Amniotic epithelial cell (primary cell): ENCODE measurements at regions not wholly inside any gene's neighbourhood (a gene's known extent, or its start where the extent isn't known, plus 50 kb on each side); places are given as distances from the start of the nearest gene placed in this dataset.
"Not testable (repeated sequence)": the region's sequence is repeated elsewhere in the genome, so short reads cannot be mapped to it uniquely, and the experiment has no call there.

Experiments
- DNase-seq: peaks from one replicate; pipeline ENCODE4 v3.0.0-alpha.2; 2010; ENCODE audit warnings: low read depth

GRCh38 chr13:50156561-50157127 lies 141.4 kb downstream of the KCNRG start:
- DNase-seq = no peak

DNA sequence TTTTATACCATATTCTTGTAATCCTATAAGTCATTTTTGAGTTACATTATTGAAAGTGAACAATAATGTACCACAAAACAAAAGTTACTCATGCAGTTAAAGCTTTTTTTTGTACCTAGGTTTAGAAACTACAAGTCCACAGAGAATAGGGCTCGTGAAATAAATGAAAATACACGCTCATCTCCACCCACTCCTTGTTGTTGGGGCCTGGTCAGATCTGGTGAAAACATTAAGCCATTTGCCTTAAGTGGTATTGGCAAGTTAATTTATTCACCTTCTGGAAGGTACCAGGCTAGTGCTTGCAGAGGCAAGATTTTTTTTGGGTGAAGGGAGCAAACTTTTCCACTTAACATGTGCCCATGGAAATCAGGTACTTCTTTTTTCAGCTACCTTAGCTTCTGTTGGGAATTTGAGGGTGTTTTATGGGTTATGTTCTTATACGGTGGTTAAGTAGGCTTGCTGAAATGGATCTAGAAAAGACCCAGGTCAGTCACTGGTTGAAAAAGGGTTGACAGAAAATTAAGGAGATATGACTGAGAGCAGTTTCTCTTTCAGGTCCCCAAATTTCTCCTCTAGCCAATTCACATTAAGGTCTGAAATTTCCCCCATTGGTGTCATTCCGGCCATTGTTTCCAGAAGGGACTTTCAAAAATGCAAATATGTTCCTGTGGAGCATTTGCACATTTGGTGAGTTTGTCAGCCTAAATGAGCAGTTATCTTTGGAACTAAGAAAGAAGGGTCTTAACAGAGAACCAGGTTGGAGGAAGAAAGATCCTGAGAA lies 143.3 kb downstream of the KCNRG start:
- DNase-seq = no peak

- no peak for DNase-seq
Measured at GRCh38 chr13:50159607-50160006, 144.4 kb downstream of the KCNRG start.

DNA sequence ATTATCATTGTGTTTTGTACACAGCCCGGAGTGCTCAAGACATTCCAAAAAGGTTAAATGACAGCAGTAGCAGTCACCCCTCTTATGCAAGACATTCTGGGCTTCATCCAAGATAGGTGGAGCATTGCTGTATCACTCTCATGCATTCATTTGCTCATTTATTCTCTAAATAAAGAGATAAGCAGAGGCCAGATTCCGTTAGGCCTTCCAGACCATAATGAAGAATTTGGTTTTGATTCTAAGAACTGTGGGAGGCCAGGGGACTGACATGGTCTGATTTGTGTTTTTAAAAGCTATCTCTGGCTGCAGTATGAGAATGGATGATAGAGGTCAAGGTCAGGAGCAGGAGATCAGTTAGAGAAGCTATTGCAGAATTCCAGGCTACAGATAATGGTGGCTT lies 145.8 kb downstream of the KCNRG start:
- DNase-seq = peak; percentile 88

DNA sequence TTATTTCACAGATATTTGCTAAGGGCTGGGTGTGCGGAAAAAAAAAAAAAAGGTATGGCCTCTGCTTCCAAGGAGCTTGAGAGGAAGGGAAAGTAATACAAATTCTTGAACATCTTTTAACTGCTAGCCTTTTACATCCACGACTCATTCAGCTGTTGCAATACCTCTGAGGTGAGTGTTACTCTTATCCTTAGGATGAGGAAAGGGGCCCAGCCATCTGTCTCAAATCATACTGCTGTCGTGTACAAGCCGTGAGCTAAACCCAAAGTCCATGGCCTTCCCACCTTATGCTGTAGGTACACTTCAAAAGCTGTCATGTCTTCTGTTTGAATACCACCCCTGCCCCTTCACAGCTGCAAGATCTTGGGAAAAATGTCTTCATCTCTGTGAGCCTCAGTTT lies 146.8 kb downstream of the KCNRG start:
- DNase-seq = peak; percentile 73

DNA sequence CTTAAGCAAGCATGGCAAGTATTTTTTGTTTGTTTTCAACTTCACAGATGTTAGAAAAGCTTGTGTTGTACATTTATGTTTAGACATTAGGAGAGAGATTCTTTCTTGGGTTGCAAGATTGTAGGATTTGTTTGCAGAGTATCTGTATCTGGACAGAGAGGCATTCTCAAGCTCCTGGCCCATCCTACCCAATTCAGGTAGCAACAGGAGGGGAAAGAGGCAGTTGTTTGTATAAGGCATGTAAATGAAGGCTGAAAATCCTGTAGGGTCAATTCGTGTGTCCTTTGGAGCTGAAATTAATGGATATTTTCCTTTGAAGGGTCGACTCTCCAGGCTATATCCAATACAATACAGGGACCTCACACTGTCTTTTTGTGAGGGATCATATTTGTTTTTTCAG lies 147.3 kb downstream of the KCNRG start:
- DNase-seq = no peak

GRCh38 chr13:50167224-50167947 lies 152.1 kb downstream of the KCNRG start:
- DNase-seq = no peak

- no peak for DNase-seq
Measured at GRCh38 chr13:50167967-50168366, 152.7 kb downstream of the KCNRG start.

DNA sequence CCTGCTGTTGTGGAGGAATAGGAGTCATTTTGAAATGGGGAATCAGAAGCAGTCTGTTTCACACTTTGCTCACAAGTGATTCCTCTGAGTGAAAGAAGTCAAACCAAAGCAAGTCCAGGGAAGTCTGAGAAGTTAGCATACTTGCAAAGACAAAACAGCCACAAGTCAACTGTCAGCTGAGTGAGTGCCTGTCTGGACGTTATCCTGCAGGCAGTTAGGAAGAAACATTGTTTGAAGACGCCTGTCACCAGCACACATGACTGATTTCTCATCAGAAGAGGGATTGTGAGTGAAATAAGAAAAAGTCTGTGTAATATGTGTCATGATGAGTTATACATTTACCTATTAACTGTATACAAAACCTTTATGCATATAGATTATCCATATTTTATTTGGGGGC lies 153.5 kb downstream of the KCNRG start:
- DNase-seq = no peak

- DNase-seq = no peak
Measured at GRCh38 chr13:50170447-50171037, 155.3 kb downstream of the KCNRG start.

- DNase-seq = no peak
Measured at GRCh38 chr13:50171590-50172282, 156.5 kb downstream of the KCNRG start.

DNA sequence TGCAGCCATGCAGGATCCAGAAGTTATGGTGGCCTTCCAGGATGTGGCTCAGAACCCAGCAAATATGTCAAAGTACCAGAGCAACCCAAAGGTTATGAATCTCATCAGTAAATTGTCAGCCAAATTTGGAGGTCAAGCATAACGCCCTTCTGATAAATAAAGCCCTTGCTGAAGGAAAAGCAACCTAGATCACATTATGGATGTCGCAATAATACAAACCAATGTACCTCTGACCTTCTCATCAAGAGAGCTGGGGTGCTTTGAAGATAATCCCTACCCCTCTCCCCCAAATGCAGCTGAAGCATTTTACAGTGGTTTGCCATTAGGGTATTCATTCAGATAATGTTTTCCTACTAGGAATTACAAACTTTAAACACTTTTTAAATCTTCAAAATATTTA lies 157.8 kb downstream of the KCNRG start:
- not testable (repeated sequence) for DNase-seq

GRCh38 chr13:50174630-50175029 lies 159.4 kb downstream of the KCNRG start:
- no peak for DNase-seq

DNA sequence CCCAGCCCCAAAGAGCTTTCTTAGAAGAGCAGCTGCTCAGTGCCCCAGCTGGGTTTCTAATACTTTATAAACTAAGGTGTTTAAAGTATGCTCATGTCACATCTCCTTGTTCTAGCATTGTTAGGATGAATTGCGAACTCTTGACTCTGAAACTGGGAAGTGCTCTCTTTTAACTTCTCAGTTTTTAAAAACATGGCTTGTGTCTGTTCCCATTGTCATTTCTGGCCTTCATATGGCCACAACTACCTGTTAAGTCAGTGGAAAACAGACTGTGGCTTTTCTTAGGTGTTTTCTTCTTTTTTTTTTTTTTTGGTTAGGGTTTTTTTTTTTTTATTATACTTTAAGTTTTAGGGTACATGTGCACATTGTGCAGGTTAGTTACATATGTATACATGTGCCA lies 164.7 kb downstream of the KCNRG start:
- no peak for DNase-seq

- not testable (repeated sequence) for DNase-seq
Measured at GRCh38 chr13:50185769-50186763, 170.8 kb downstream of the KCNRG start.

GRCh38 chr13:50187352-50188029 lies 172.2 kb downstream of the KCNRG start:
- peak; percentile 36 for DNase-seq

DNA sequence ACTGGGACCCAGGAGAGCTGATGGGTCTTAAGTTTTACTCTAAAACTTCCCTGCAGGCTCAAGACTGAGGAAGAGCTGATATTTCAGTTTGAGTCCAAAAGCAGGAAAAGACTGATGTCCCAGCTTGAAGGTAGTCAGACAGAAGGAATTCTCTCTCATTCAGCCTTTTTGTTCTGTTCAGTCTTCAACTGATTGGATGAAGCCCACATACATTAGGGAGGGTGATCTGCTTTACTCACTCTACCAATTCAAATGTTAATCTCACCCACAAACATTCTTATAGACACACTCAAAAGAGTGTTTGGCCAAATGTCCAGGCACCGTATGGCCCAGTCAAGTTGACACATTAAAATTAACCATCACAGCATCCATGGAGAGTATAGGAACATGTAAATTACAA lies 173.5 kb downstream of the KCNRG start:
- DNase-seq = no peak

- DNase-seq = no peak
Measured at GRCh38 chr13:50189450-50189849, 174.2 kb downstream of the KCNRG start.

- DNase-seq = no peak
Measured at GRCh38 chr13:50191004-50191403, 175.8 kb downstream of the KCNRG start.

- DNase-seq = no peak
Measured at GRCh38 chr13:50192272-50192813, 177.1 kb downstream of the KCNRG start.
